Neural crest cell (in vitro differentiated cells): ENCODE measurements at regions not wholly inside any gene's neighbourhood (a gene's known extent, or its start where the extent isn't known, plus 50 kb on each side); places are given as distances from the start of the nearest gene placed in this dataset.

ENCODE experiments used
- DNase-seq: peaks from one replicate; pipeline ENCODE4 v3.0.0; 2021; ENCODE audit warnings: low read depth, mixed read lengths, low spot score
- H3K27ac Mint-ChIP-seq: one replicate; pipeline ENCODE4 v1.8.0; 2021; ENCODE audit warnings: mild to moderate bottlenecking, mixed read lengths; ENCODE audit not compliant: unreplicated experiment
- H3K27me3 Mint-ChIP-seq: 2 replicates; pipeline ENCODE4 v1.8.0; 2021; ENCODE audit warnings: low read depth, mild to moderate bottlenecking, mixed read lengths
- H3K36me3 Mint-ChIP-seq: 2 replicates; pipeline ENCODE4 v1.8.0; 2021; ENCODE audit warnings: low read depth, mild to moderate bottlenecking, mixed read lengths
- H3K4me1 Mint-ChIP-seq: 2 replicates; pipeline ENCODE4 v1.8.0; 2021; ENCODE audit warnings: mixed read lengths
- H3K4me3 Mint-ChIP-seq: one replicate; pipeline ENCODE4 v1.8.0; 2021; ENCODE audit warnings: mild to moderate bottlenecking, mixed read lengths
- H3K9me3 Mint-ChIP-seq: 2 replicates; pipeline ENCODE4 v1.8.0; 2021; ENCODE audit warnings: mixed read lengths
- CTCF ChIP-seq: fragments of 200-600 bp; sonication (generic); conservative IDR thresholded peaks from 2 replicates; pipeline ENCODE4 v1.5.0; 2021; ENCODE audit warnings: antibody characterized with exemption, mild to moderate bottlenecking

- no peak for TF ChIP-seq CTCF
- Mint-ChIP-seq H3K4me3 (no peak overlapping the region), H3K36me3 (no peaks in the 10 kb centered on the region), H3K27ac (no peak overlapping the region), H3K27me3 (no peaks in the 10 kb centered on the region), H3K9me3 (no peaks in the 10 kb centered on the region), H3K4me1 (peaks cover 7% of the 10 kb centered on the region)
- DNase-seq: no peak
Measured at GRCh38 chr2:100660851-100661584, 98.2 kb downstream of the PDCL3 start.

GRCh38 chr2:100662866-100663265 lies 100.1 kb downstream of the PDCL3 start:
- no peak for TF ChIP-seq CTCF
- Mint-ChIP-seq H3K9me3 (no peaks in the 10 kb centered on the region), H3K27ac (no peak overlapping the region), H3K4me1 (peaks cover 7% of the 10 kb centered on the region), H3K27me3 (no peaks in the 10 kb centered on the region), H3K36me3 (no peaks in the 10 kb centered on the region), H3K4me3 (no peak overlapping the region)
- no peak for DNase-seq

- no peaks in the 10 kb centered on the region for H3K27me3 Mint-ChIP-seq
- peaks cover 7% of the 10 kb centered on the region for H3K4me1 Mint-ChIP-seq
- H3K4me3 Mint-ChIP-seq: no peak overlapping the region
- H3K36me3 Mint-ChIP-seq: no peaks in the 10 kb centered on the region
- no peak overlapping the region for H3K27ac Mint-ChIP-seq
- TF ChIP-seq CTCF: no peak
- DNase-seq: no peak
- no peaks in the 10 kb centered on the region for H3K9me3 Mint-ChIP-seq
Measured at GRCh38 chr2:100664021-100664755, 101.4 kb downstream of the PDCL3 start.

GRCh38 chr2:100664756-100665101 lies 101.9 kb downstream of the PDCL3 start:
- H3K36me3 Mint-ChIP-seq: no peaks in the 10 kb centered on the region
- H3K9me3 Mint-ChIP-seq: no peaks in the 10 kb centered on the region
- H3K27ac Mint-ChIP-seq: no peak overlapping the region
- no peak for DNase-seq
- no peaks in the 10 kb centered on the region for H3K27me3 Mint-ChIP-seq
- no peak overlapping the region for H3K4me3 Mint-ChIP-seq
- TF ChIP-seq CTCF: no peak
- peaks cover 6% of the 10 kb centered on the region for H3K4me1 Mint-ChIP-seq

GRCh38 chr2:100666996-100667395 lies 104.2 kb downstream of the PDCL3 start:
- Mint-ChIP-seq H3K4me1 (no peaks in the 10 kb centered on the region), H3K36me3 (no peaks in the 10 kb centered on the region), H3K27ac (no peak overlapping the region), H3K27me3 (no peaks in the 10 kb centered on the region), H3K9me3 (no peaks in the 10 kb centered on the region), H3K4me3 (no peak overlapping the region)
- TF ChIP-seq CTCF: no peak
- DNase-seq: no peak
